ENCODE measurements at regions not wholly inside any gene's neighbourhood (a gene's known extent, or its start where the extent isn't known, plus 50 kb on each side); places are given as distances from the start of the nearest gene placed in this dataset.

- Histone ChIP-seq H3K4me3 (no peak overlapping the region), H3K36me3 (no peaks in the 10 kb centered on the region), H3K27ac (no peak overlapping the region), H3K27me3 (no peaks in the 10 kb centered on the region), H3K9me3 (no peaks in the 10 kb centered on the region), H3K4me1 (no peaks in the 10 kb centered on the region)
- TF ChIP-seq CTCF (IDR thresholded peaks at IDR 0.05) = no peak
- intact Hi-C loops (cut with DNase I) = no loop called here
- no peak for DNase-seq (ENCODE audit: low spot score in 2 of 2)
These were observed 106.0 kb upstream of the NMUR2 start for GRCh38 chr5:152511120-152511519.

- no peaks in the 10 kb centered on the region for H3K36me3 ChIP-seq
- H3K9me3 ChIP-seq = no peaks in the 10 kb centered on the region
- H3K27ac ChIP-seq = no peak overlapping the region
- no peaks in the 10 kb centered on the region for H3K27me3 ChIP-seq
- TF ChIP-seq CTCF (IDR thresholded peaks at IDR 0.05) = no peak
- intact Hi-C loops (cut with DNase I) = no loop called here
- H3K4me3 ChIP-seq = no peak overlapping the region
- H3K4me1 ChIP-seq = no peaks in the 10 kb centered on the region
- no peak for DNase-seq (ENCODE audit: low spot score in 2 of 2)
These were observed 106.6 kb upstream of the NMUR2 start for GRCh38 chr5:152511531-152512132.

GRCh38 chr5:152514827-152515397, 109.8 kb upstream of the NMUR2 start:
- no peaks in the 10 kb centered on the region for H3K4me1 ChIP-seq
- no peak for DNase-seq (ENCODE audit: low spot score in 2 of 2)
- intact Hi-C loops (cut with DNase I) = no loop called here
- H3K27ac ChIP-seq = no peak overlapping the region
- TF ChIP-seq CTCF (IDR thresholded peaks at IDR 0.05) = peak; percentile 8 to 39 (median 16)
- no peaks in the 10 kb centered on the region for H3K36me3 ChIP-seq
- no peaks in the 10 kb centered on the region for H3K27me3 ChIP-seq
- no peak overlapping the region for H3K4me3 ChIP-seq
- H3K9me3 ChIP-seq = no peaks in the 10 kb centered on the region

- intact Hi-C loops (cut with DNase I) = no loop called here
- no peaks in the 10 kb centered on the region for H3K36me3 ChIP-seq
- H3K27ac ChIP-seq = no peak overlapping the region
- H3K4me1 ChIP-seq = no peaks in the 10 kb centered on the region
- no peak for TF ChIP-seq CTCF (IDR thresholded peaks at IDR 0.05)
- no peaks in the 10 kb centered on the region for H3K9me3 ChIP-seq
- no peak overlapping the region for H3K4me3 ChIP-seq
- DNase-seq (ENCODE audit: low spot score in 2 of 2) = no peak
- no peaks in the 10 kb centered on the region for H3K27me3 ChIP-seq
These were observed 118.9 kb upstream of the NMUR2 start for GRCh38 chr5:152523964-152524363.

- no peak for DNase-seq (ENCODE audit: low spot score in 2 of 2)
- Histone ChIP-seq H3K4me3 (no peak overlapping the region), H3K36me3 (no peaks in the 10 kb centered on the region), H3K27me3 (no peaks in the 10 kb centered on the region), H3K9me3 (no peaks in the 10 kb centered on the region), H3K4me1 (no peaks in the 10 kb centered on the region), H3K27ac (no peak overlapping the region)
- intact Hi-C loops (cut with DNase I) = no loop called here
- no peak for TF ChIP-seq CTCF (IDR thresholded peaks at IDR 0.05)
These were observed 122.4 kb upstream of the NMUR2 start for GRCh38 chr5:152527358-152528052.
